H54 (cell line): ENCODE measurements at regions not wholly inside any gene's neighbourhood (a gene's known extent, or its start where the extent isn't known, plus 50 kb on each side); places are given as distances from the start of the nearest gene placed in this dataset.
"Not testable (repeated sequence)": the region's sequence is repeated elsewhere in the genome, so short reads cannot be mapped to it uniquely, and the experiment has no call there.

Experiments used
- DNase-seq: peaks from one replicate; pipeline ENCODE4 v3.0.0; 2011; ENCODE audit warnings: low spot score, mixed read lengths; ENCODE audit not compliant: insufficient read length
- FAIRE-seq: peaks from 3 replicates; lab custom pipeline; 2011; peaks lifted over from hg19 to GRCh38; lab: Jason Lieb, UNC
- POLR2A ChIP-seq: IDR thresholded peaks from 2 replicates; pipeline ENCODE4 v1.6.1; 2011; ENCODE audit warnings: low read depth, mild to moderate bottlenecking, low read length

DNA sequence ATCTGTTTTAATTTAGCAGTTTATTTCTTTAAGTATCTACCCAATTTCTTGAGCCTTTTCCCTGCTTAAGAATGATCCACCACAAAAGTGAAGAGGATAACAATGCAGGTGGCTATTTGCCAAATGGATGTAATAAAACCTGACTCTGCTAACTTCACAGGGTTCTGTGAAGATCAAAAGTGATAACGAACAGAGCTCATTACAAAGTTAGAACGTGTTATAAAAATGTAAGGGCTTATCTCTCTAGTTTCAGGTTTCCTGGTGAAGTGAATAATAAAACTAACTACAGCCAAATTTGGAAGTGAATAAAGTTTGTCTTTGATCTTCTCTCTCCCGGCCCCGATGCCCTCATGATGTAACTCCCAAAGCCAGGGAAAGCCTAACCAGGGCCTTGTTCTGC, 497.9 kb downstream of the SMARCA1 start:
- no peak for FAIRE-seq
- no peak for DNase-seq
- no peak for TF ChIP-seq POLR2A

GRCh38 chrX:129019412-129019811, 503.9 kb downstream of the SMARCA1 start:
- FAIRE-seq (no peak), DNase-seq (no peak)
- TF ChIP-seq POLR2A: no peak

DNA sequence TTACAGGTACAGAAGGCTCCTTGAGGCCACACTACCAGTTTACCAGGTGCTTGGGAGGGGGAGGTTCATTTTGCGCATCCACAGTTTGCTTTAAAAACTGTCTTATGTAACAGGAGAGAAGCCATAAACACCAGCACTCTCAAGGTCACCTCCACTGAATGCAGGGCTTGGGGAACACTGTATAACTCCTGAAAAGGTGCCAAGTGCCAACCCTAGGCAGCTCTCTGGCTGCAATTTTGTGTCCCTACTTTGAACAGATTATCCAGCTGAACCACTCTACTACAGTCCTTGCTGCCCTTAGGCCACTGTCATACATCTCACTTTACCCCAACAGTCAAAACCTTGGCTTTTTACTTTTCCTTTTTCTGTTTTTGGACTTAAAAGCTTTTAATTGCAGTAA, 507.9 kb downstream of the SMARCA1 start:
- TF ChIP-seq POLR2A: no peak
- DNase-seq (no peak), FAIRE-seq (no peak)

DNA sequence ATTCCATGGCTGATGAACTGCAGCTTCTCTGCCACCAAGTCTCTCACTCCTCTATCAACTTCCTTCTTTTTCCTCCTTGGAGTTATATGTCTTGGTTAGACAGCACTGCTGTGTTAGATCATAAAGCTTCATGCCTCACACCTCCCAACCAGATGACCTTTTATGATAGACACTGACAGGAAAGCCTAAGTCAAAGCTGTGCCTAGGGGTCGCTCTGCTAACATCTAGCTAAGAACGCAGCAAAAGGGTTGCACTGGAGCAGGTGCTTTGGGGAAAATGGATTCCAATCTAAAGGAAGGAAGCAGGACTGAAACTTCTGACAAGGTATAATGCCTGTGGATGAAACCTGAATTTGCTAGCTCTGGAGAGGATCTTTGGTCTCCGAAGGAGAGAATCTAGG, 509.7 kb downstream of the SMARCA1 start:
- DNase-seq (no peak), FAIRE-seq (no peak)
- no peak for TF ChIP-seq POLR2A

DNA sequence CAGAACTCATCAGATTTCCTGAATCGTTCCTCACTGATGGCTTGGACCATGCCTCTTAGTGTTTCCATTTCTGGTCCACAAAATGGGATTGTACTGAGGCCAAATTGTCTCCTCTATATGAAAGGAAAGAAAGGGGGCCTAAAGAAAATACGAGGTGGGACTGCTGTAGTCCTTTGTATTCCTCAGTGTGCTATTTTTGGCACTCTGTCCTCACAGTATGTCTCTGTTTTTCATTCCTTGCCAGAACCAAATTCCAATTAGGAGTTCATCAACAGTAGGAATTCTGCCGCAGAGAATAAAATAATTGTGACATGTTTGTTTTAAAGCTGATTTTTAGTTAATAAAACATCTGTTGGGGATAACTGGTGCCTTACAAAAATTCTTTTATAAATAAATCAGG, 515.7 kb downstream of the SMARCA1 start:
- FAIRE-seq: no peak
- TF ChIP-seq POLR2A: no peak
- no peak for DNase-seq

DNA sequence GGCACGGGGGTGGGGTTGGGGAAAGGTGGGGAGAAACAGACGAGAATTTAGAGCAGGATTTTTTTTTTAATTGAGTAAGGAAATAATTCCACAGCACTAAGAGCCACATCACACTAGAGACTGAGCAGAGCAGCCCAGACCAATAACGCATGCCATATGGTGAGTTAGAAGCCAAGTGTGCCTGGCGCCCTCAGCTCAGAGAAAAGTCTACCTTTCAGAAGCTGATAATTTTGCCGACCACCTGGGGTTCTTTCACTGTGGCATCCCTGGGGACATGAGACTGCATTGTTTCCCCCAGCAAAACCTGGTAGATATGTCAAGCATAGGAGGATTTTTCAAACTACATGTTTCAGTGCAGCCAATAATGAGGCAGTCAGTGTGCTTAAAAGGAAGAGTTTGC, 516.8 kb downstream of the SMARCA1 start:
- DNase-seq: no peak
- no peak for TF ChIP-seq POLR2A
- FAIRE-seq: no peak

- DNase-seq: no peak
- no peak for FAIRE-seq
- no peak for TF ChIP-seq POLR2A
Observed at GRCh38 chrX:129000797-129001196, 522.5 kb downstream of the SMARCA1 start.

DNA sequence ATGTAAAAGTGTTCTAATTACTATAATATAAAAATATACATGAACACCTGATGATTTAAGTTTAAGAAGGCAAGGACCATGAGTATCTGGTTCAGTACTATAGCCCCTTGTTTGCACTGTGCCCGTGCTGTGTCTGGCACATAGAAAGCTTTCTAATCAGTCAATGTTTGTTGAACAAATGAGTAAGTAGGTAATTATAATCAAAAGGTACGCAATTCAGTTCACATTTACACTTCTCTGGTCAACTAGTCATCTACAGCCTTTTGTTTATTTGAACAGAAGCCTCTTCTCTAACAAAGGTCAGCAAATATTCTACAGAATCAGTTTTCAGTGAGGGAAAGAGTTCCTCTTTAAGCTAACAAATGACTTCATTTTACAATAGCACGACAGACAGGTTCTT, 523.3 kb downstream of the SMARCA1 start:
- DNase-seq (no peak), FAIRE-seq (no peak)
- TF ChIP-seq POLR2A: no peak

GRCh38 chrX:128992107-128992971, 531.0 kb downstream of the SMARCA1 start:
- FAIRE-seq: no peak
- peak; percentile 1 for DNase-seq
- TF ChIP-seq POLR2A: no peak

- no peak for TF ChIP-seq POLR2A
- DNase-seq: peak; percentile 23
- FAIRE-seq: no peak
Observed at GRCh38 chrX:128975745-128976144, 547.5 kb downstream of the SMARCA1 start.

DNA sequence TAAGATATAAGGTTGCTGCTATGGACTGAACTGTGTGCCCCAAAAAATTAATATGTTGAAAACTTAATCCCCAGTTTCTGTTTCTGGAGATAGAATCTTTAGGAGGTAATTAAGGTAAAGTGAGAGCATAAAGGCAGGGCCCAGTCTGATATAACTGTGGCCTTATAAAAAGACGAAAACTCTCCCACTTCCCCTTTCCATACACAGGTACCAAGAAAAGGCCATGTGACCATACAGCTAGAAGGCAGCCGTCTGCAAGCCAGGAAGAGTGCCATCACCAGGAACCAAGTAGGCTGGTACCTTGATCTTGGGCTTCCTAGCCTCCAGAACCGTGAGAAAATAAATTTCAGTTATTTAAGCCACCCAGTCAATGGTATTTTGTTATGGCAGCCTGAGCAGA, 550.3 kb downstream of the SMARCA1 start:
- no peak for FAIRE-seq
- no peak for TF ChIP-seq POLR2A
- DNase-seq: no peak

- no peak for DNase-seq
- no peak for FAIRE-seq
- TF ChIP-seq POLR2A: no peak
Observed at GRCh38 chrX:128961290-128961689, 562.0 kb downstream of the SMARCA1 start.

GRCh38 chrX:128954697-128955096, 568.6 kb downstream of the SMARCA1 start:
- DNase-seq: not testable (repeated sequence)

DNA sequence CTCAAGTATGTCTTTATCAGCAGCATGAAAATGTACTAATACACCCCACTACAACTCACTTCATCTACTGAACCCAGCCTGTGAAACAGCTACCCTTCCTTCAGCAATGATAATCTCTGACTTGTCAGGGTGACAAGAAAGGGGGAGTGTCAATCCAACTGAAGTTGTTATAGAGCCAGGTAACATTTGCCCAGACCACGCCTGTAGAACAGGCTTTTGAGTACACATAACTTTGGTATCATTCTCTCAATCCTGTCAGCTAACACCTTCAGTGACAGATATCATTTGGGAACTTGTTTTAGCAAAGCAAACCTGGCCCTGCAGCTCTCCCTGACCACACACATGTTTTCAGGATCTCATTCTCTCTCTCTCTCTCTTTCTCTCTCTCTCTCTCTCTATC, 592.2 kb downstream of the SMARCA1 start:
- no peak for DNase-seq
- TF ChIP-seq POLR2A: no peak

More at GRCh38 chrX:128954697-128955096, 568.6 kb downstream of the SMARCA1 start:
- not testable (repeated sequence) for FAIRE-seq

DNA sequence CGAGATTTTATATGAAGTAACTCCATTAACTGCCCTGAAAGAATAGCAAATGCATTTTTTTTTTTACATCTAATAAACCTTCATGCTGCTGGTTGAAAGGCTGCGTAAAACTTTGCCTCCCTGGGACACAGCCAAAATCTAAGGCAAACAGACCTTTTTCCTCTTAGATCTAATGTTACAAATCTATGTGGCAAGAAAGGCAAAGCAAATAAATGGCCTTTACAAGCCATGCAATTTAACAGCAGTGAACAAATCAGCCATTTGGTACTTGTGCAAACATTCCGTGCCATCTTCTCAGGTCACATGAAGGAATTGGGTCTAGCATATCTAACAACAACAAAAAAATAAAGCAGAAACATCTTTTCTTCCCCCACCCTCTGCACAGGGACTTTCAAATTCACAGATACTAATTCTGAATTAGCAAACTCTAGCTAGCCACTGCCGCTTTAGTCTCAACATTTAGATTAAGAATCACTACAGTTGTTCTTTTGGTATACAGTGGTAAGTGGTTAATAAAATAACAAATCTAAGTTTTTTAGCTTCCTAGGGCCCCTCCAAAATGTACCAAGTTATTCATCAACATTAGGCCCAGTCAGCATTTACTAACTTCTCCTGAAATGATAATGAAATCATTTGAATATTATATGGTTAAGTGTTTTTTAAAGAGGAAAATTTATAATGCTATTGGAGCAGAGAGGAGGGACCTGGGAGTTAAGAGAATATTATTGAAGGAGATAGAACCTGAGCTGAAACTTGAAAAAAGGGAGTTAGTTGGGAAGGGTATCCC, 593.8 kb downstream of the SMARCA1 start:
- no peak for FAIRE-seq
- TF ChIP-seq POLR2A: no peak
- no peak for DNase-seq

More for the DNA sequence above, 592.2 kb downstream of the SMARCA1 start:
- FAIRE-seq: no peak
